Hindlimb muscle (tissue), 1 donor: ENCODE measurements at regions not wholly inside any gene's neighbourhood (a gene's known extent, or its start where the extent isn't known, plus 50 kb on each side); places are given as distances from the start of the nearest gene placed in this dataset.

Experiments used
- DNase-seq: peaks from one replicate; pipeline ENCODE4 v3.0.0-alpha.2; 2013

GRCh38 chr20:48400009-48400408 is 427.8 kb downstream of the PREX1 start:
- no peak for DNase-seq

- DNase-seq, result no peak
Observed at GRCh38 chr20:48398506-48399449, 429.0 kb downstream of the PREX1 start.

GRCh38 chr20:48396981-48397861 is 430.6 kb downstream of the PREX1 start:
- peak; percentile 47 for DNase-seq

GRCh38 chr20:48395816-48396546 is 431.8 kb downstream of the PREX1 start:
- DNase-seq, result no peak

- no peak for DNase-seq
Observed at GRCh38 chr20:48394415-48395081, 433.3 kb downstream of the PREX1 start.

GRCh38 chr20:48393737-48394314 is 434.0 kb downstream of the PREX1 start:
- DNase-seq, result no peak

- no peak for DNase-seq
Observed at GRCh38 chr20:48393311-48393685, 434.5 kb downstream of the PREX1 start.

GRCh38 chr20:48392407-48393310 is 435.1 kb downstream of the PREX1 start:
- DNase-seq, result no peak

- DNase-seq, result no peak
Observed at GRCh38 chr20:48390981-48391380, 436.8 kb downstream of the PREX1 start.

GRCh38 chr20:48387675-48388074 is 440.1 kb downstream of the PREX1 start:
- no peak for DNase-seq

- no peak for DNase-seq
Observed at GRCh38 chr20:48385527-48385926, 442.3 kb downstream of the PREX1 start.

GRCh38 chr20:48385114-48385513 is 442.7 kb downstream of the PREX1 start:
- no peak for DNase-seq

GRCh38 chr20:48384147-48384818 is 443.5 kb downstream of the PREX1 start:
- no peak for DNase-seq

GRCh38 chr20:48383252-48383651 is 444.5 kb downstream of the PREX1 start:
- DNase-seq, result no peak

- DNase-seq, result no peak
Observed at GRCh38 chr20:48382304-48382703, 445.5 kb downstream of the PREX1 start.

GRCh38 chr20:48381353-48382120 is 446.3 kb downstream of the PREX1 start:
- DNase-seq, result no peak

- DNase-seq, result no peak
Observed at GRCh38 chr20:48380661-48381060, 447.1 kb downstream of the PREX1 start.

GRCh38 chr20:48378976-48379675 is 448.7 kb downstream of the PREX1 start:
- no peak for DNase-seq

- no peak for DNase-seq
Observed at GRCh38 chr20:48377940-48378339, 449.9 kb downstream of the PREX1 start.
